NCI-H510A treated with DMSO at 0.1 percent for 48 hours (cell line): ENCODE measurements at regions not wholly inside any gene's neighbourhood (a gene's known extent, or its start where the extent isn't known, plus 50 kb on each side); places are given as distances from the start of the nearest gene placed in this dataset.
"Not testable (repeated sequence)": the region's sequence is repeated elsewhere in the genome, so short reads cannot be mapped to it uniquely, and the experiment has no call there.

Experiments
- DNase-seq: peaks from one replicate; lab custom pipeline; 2025; lab: John Stamatoyannopoulos, UW

DNA sequence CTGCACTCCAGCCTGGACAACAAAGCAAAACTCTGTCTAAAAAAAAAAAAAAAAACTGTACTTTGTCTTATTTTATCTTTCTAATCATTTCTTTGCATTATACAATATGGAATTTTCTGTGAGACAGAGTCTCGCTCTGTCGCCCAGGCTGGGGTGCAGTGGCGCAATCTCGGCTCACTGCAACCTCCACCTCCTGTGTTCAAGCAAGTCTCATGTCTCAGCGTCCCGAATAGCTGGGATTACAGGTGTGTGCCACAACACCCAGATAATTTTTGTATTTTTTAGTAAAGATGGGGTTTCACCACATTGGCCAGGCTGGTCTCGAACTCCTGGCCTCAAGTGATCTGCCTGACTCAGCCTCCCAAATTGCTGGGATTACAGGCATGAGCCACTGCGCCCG is 90.0 kb downstream of the MRPL14 start:
- DNase-seq = not testable (repeated sequence)

DNA sequence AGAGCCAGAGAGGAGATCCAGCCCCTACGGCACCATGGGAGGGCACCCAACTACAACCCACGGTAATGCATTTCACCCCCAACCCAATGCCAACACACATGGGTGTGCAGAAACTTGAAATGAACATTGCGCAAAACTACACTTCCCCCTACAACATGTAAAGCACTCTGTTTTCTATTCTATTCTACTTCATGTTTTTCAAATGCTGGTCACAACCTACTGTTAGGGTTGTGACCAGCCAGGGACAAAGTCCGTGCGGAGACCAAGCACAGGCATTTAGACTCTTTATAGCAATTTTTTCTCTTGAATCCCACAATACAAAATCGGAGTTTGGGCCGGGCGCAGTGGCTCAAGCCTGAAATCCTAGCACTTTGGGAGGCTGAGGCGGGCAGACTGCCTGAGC is 90.6 kb downstream of the MRPL14 start:
- no peak for DNase-seq

DNA sequence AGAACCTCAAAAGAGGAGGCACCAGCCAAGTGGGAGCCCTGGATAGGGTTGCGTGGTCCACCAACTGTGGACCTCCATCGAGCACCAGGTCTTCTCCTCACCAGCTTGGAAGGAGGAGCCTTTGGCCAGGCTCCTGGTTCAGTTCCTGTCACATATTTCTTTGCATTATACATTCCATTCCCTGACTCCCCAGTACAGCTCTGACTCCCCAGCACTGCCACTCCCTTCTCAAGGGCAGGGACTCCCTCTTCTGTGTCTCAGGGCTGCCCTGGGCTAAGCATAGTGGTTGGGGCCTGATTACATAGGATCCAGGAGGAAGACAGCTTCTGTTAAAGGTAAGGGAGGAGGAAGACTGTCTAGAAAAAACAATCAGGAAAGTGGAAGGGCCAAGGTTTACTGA is 91.1 kb downstream of the MRPL14 start:
- DNase-seq = no peak

DNA sequence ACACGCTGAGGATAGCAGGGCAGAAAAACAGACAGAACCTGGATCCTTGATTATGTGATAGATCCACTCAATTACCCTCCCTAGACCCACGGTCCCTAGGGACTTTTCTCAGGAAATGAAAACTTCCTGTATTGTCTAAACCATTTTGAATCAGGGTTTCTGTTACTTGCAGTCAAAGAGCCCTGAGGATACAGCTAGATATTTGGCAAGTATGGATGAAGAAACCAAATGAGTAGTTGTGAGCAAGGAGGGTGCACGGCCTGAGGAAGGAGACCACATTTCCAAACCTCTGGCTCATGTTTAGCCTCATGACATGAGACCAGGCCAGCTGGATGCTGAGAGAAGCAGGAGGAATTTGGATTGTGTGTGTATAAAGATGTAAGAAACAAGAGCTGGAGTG is 91.6 kb downstream of the MRPL14 start:
- no peak for DNase-seq

DNA sequence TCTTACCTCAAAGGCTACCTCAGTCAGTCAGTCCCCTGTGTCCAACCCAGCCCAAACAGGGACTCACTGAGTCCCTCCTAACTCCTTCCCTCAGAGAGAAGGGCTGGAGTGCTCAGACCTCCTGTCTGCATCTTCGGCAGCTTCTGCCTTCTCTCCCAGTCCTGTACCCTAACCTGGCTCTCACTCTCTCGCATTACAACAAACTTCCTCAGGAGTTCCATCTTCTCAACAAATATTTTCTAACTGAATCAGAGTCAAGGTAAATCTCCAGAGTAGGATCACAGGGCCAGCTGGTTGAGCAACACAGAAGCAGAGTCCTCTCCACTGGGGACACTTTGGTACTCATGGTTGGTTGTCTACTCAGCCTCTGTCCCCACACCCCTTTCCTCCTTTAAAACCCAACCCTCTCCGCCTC is 92.3 kb downstream of the MRPL14 start:
- no peak for DNase-seq

DNA sequence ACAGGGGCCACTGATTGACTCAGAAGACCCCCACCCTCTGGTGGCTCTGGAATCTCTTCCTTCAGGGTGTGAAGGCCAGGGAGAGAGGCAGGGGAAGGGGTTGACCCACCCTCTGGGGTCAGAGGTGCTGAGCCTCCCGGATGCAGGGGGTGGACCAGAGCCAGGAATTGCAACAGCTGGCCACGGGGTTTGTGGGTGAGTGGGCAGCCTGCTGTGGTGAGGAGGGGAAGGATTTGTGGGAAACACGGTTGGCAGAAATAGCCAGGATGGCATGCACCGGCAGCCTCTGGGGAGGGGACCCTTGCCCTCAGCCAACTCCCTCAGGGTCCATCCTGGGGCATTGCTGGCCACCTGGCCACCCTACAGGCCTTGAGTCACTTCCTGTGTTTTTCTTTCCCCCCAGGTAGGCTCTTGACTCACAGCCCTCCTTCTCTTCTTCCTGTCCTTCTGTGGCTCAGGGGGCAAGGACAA is 92.8 kb downstream of the MRPL14 start:
- DNase-seq = no peak

DNA sequence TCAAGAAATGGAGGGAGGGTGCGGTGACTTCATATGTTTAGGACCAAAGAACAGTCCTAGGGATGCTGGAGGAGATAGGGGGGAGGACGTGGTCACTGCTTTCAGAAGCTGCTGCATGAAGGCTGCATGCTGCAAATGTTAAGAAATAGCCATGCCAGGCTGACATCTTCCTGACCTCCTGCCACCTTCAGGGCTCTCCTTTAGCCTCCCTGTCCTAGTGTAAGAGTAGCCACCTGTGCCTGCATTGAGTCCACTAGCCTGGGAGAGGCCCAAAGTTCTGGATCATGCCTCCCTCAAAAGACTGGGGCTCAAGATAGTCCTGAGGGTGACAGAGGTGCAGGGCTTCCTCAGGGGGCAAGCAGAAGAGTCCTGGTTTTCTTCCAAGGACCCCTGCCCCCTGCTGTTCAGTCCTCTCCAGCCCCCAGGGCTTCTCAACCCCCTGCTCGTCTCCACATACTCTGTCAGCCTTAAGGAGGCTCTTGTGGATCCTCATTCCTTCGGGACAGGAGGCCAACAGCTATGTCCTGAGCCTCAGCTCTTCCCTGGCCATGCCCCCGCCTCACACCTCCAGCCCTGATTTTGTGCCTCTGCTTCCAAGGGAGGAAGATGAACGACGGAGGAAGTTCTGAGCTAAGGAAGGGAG is 96.3 kb downstream of the MRPL14 start:
- DNase-seq = no peak

DNA sequence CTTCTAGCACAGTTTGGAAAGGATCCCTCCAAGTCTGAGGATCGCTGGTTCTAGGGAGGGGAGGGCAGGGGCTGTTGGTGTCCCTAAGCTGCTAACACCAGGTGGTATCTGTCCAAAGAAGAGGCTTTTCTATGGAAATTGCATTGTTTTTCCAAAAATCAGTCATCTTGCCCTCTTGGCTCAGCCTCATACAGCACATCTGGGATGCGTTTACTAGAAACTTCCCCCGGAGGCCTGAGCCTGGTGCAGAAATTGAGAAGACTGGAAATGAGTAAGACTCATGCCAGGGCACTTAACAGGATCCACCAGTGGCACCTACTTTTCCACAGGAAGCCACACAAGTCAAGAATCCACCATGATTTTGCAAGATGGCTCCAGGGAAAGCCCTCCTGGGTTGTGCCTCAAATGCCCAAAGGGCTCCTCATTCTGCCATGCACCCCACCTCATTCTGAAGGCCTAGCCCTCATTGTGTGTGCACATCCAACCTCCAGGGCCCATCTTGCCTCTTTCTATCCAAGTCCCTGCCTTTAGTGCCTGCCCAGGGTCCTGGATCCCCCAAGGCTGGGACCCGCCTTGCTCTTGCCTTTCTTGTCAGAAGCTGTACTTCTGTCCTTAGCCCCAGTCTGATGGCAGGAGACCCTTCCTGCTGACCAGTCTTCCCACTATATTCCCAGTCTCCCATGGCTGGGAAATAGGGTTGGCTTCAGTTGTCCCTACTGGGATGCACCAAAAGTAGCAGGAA is 97.6 kb downstream of the MRPL14 start:
- no peak for DNase-seq

DNA sequence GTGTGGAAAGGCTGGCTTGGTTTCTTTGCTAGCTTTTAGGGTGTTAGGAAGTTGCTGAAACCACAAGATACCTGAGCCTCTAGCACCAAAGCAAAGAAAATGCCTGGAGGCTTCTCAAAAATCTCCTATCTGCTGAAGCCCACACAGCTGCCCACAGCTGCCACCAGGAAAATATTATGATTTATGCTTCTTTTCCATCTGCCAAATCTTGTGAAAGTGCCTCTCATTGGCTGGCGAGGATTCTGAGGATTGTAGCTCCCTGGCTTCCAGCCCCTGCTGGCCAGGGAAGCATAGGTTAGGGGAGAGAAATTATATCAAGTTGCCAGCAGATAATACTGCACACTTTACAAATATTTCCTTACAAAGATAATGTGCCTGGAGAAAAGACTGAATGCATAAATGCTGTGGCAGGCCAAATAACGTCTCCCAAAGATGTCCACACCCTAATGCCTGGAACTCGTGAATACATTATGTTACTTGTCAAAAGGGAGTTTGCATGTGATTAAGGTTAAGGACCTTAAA is 98.4 kb downstream of the MRPL14 start:
- DNase-seq = no peak

DNA sequence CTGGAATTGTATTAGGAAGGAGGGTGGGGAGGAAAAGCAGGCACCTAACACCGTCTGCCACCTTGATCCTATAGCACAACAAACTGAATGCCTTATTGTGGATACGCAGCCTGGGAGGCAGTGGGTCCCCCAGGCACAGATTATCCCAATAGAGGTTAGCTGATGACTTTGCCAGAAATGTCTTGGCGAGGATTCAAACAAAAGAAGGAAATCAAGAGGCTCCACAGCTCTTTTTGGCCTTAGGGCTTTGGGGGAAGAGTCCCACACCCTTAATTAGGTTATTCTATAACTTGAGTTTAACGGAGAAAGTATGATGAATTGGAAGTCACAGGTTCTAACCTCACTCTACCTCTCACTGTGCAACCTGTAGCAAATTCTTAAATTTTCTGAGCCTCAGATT is 102.0 kb downstream of the MRPL14 start:
- DNase-seq = no peak

DNA sequence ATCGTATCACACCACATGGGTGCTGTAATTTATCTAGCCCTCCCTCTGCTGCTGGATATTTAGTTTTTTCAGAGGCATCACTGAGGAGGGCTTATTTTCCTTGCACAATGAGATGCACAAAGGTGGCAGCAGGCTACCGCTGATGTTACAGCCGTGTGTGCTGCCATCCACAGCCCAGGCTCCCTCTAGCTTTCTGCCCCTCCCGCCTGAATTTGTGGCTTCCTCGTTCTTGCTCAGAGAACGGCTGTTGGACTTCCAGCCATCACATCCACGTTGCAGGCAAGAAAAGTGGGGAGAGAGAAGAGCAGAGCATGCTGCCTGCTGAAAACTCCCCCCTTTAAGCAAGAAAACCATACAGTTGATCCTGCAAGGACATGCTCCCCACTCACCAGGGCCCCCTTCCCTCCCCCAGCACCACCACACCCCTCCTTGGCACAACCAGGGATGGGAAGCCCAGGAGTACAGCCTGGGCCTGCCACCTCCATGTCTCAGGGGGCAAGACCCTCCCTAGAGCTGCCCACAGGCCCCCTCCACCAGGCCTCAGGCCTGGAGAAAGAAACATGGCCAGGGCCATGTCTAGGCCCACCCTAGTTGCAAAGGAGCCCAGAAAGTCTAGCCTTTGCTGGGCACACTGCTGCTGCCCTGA is 102.6 kb downstream of the MRPL14 start:
- DNase-seq = no peak

DNA sequence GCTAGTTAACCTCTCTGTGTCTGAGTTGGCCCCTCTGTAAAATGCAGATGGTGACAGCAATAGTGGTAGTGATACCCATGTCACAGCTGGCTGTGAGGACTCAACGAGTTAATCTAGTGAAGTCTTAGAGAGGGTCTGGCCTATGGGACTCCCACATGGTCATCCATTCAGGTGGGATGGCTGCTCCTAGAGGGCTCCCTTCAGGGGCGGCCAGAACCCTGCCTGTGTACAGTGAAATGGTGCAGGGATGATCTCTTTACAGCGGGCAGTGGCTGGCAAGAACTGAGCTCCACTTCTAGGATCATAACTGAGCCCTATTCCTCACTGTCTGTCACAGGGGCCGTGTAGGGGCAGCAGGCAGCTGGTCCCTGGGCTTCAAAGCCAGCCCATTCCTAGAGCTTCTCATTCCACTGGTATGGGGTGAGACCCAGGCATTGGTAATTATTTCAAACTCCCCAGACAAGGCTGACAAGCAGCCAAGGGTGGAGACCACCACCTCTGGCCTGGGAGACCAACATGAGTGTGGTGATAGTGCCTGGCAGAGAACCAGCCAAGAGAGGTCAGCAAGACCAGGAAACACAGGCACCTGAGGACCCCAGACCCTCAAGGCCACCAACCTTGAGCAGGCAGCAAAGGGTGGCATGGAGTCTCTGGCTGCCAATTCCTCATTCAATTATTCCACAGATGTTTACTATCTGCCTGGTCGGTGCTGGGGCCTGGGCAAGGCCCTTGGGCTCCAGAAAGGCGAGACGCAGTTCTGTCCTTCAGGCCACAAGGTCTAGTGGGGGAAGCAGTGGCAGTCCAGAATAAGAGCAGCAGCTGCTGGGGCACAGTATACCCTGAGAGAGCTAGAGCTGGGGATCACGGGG is 103.4 kb downstream of the MRPL14 start:
- DNase-seq = no peak

DNA sequence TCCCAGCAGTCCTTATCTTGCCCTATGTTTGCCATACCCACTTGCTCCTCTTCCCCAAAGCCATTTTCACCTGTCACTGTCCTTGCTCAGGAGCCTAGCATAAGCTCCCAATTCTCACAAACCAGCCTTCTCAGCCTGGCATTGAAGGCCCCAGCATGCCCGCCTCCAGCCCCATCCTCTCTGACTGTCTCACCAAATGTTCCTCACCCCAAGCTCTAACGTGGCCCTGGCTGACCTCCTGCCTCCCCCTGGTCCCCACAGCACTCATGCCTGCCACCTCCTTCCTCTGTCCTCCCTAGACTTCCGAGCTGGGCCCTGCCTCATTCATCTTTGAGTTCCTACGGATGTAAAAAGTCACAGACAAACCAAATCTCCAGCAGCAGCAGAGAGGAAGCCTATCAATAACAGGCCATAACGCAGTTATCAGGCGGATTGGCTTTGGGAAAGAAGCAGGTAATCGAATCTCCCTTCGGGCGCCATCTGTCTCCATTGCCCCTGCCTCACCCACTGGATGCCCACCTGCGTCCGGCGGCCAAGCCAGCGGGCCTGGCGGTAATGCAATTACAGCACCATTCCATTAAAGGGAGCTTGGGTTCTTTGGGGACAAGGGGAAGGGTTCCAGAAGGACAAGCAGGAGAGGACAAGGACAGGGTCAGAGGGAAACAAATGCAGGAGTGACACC is 104.4 kb downstream of the MRPL14 start:
- DNase-seq = no peak

DNA sequence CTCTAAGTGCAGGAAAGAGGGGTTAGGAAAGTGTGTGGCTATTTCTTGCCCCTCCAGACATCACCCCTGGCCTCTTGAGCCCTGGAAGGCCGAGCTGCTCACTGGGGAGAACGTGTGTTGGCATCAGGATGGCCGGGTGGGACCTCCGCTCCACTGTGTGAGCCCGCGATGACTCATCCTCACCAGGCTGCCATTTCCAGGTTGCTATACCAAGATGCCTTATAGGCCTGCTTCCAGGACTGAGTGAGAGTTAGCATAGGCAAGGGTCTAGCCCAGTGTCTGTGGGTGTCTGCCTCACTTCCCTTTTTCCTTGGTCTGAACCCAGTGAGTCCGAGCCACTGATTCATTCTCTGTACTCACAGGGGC is 105.0 kb downstream of the MRPL14 start:
- DNase-seq = no peak

DNA sequence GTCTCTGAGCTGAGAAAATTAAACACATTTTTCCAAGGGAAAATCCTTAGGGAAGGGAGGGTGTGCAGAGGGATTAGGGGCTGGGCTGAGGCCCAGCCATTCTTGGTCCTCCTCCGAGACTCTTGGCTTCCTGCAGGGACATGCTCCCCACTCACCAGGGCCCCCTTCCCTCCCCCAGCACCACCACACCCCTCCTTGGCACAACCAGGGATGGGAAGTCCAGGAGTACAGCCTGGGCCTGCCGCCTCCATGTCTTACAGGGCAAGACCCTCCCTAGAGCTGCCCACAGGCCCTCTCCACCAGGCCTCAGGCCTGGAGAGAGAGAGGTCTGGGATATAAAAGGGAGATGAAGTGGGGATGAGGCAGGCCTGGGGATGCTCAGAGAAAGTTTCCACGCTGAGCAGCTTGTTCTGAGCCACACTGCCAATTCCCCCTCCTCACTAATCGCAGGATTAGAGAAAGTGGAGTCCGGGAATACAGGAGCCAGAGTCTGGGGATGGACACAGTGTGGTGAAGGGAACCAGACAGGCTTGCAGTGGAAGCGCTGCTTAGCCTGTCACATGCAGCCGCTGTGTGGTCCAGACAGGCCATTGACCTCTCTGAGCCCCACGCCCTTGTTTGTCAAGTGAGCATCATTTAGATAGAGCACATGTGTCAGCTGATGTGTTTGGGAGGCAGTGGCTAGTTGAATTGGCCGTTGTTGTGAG is 105.5 kb downstream of the MRPL14 start:
- DNase-seq = no peak

DNA sequence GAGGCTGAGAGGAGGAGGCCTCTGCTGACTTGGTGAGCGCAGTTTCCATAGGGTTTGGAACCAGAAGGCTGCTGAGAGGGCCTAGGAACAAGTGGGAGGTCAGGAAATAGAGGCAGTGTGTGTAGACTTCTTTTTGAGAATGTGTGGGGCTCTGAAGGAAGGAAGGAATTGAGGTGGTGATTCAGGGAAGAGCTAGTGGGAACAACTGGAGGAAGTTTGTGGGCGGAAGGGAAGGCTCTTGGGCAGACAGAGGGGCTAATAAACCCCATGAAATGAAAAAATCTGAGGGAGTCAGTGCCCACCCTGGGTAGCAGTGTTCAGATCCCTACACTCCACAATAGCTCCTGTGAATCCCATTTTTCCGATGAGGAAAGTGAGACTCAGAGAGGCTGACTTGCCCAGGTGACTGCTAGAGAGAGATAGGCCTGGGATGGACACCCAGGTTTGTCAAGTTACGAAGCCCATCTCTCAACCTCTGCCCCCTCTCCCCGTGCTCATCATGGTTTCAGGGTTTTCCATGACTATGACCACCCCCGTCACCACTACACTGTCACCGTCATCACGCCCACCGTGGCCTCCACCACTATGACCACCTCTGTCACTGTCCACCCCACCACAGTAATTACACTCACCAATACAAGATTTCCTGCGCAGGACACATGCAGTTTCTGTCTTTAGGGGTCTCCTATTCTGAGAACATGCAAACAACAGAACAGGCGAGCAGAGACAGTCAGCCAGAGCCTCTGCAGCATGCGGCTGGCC is 106.4 kb downstream of the MRPL14 start:
- DNase-seq = no peak

DNA sequence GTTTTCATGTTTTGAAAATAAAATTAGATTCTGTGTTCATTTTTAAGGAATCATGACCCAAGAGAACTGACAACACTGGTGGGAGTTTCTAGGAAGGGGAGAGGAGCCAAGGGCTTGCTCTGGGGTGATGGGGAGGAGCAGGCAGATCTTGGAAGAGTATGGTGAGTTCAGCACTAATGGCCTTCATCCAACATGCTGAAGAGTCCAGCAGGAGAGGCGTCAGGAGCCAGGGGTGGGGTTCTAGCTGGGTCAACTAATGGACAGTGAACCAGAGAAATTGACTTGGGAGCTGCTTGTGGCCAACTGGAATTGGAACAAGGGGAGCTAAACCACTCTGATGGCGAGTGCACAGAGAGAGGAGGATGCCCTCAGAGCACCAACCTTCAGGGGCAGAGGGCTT is 107.1 kb downstream of the MRPL14 start:
- DNase-seq = no peak

DNA sequence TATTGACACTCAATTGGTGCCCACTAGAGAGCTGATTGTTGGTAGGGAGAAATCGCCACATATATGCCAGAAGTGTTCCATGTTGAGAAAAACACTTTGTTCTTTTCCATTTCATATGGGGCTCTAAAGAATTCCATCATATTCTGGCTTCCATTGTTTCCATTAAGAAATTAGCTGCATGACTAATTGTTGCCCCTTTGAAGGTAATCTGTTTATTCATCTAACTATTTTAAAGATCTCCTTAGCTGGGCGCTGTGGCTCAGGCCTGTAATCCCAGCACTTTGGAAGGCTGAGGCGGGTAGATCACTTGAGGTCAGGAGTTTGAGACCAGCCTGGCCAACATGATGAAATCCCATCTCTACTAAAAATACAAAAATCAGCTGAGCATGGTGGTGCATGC is 109.9 kb downstream of the MRPL14 start:
- not testable (repeated sequence) for DNase-seq

DNA sequence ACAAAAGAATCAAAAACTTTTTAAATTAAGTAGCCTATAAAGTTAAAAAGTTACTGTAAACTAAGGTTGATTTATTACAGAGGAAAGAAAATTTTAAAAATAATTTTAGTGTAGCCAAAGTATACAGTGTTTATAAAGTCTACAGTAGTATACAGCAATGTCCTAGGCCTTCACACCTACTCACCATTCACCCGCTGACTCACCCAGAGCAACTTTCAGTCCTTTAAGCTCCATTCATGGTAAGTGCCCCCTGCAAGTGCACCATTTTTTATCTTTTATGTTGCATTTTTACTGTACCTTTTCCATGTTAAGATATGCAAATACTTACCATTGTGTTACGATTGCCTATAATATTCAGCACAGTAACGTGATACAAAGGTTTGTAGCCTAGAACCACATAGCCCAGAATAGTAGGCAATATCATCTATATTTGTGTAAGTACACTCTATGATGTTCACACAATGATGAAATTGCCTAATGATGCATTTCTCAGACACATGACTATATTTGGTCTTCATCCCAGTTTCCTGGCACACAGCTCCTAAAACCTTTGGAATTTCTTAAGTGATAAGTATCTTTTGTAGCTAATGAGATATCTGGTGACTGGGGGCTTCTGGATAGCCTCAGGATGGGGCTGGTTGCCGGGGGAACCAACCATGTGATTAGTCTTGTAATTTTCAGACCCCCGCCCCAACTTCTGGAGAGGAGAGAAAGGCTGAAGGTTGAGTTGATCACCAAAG is 111.0 kb downstream of the MRPL14 start:
- no peak for DNase-seq
